NOMO-1 treated with dmso at 0.1 percent for 144 hours (cell line): ENCODE measurements at regions not wholly inside any gene's neighbourhood (a gene's known extent, or its start where the extent isn't known, plus 50 kb on each side); places are given as distances from the start of the nearest gene placed in this dataset.
"Not testable (repeated sequence)": the region's sequence is repeated elsewhere in the genome, so short reads cannot be mapped to it uniquely, and the experiment has no call there.

Experiments used
- DNase-seq: peaks from one replicate; lab custom pipeline; 2025; ENCODE audit not compliant: unreplicated experiment; lab: John Stamatoyannopoulos, UW

DNA sequence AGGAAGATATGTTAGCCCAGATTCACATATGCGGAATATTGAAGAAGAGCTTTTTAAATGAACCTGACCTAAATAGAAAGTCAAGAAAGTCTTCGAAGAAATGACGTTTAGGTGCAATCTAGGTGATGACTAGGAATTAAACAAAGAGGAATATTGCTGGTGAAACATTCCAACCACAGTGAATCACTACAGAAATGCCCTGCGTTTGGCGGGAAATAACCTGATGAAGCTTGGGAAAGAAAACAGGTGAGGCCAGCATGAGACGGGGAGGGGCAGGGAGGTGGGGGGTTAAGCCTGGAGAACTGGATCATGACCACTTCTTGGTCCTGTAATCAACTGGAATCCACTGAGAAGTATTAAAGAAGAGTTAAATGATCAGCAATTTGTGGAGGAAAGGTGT lies 299.4 kb upstream of the VSTM2A start:
- DNase-seq, result no peak

DNA sequence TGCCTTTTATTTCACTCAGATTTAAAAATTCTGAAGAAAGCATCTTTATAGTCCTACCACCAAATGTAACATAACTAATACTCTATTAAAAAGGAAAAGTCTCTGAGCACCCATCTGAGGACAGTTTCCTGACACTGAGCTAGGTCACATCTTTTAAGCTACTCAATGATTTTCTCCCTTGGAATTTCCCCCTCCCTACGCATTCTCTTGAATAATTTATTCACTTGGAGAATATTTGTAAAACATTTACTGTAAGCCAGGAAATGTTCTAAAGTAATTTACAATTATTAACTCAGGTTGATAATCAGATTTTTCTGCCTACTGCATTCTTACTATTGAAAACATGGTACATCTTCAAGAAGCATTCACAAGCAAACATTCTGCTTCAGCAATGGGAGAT lies 297.2 kb upstream of the VSTM2A start:
- no peak for DNase-seq

DNA sequence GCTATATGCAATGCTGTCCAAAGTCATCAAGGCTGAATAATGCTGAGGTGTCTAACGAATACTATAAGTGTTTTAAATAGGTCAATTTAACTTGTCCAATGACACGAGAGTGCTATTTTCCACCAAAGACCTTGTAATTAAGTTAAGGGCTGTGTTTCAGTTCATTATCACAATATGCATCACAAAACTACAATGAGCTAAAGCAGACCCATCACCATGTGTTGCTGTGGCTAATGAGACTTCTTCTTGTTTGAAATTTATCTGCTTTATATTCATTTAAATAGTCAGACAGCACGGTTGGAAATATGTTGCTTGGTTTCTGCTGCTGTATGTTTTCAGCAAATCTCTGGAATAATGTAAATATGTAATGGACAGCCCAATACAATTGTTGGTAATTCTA lies 292.5 kb upstream of the VSTM2A start:
- no peak for DNase-seq

DNA sequence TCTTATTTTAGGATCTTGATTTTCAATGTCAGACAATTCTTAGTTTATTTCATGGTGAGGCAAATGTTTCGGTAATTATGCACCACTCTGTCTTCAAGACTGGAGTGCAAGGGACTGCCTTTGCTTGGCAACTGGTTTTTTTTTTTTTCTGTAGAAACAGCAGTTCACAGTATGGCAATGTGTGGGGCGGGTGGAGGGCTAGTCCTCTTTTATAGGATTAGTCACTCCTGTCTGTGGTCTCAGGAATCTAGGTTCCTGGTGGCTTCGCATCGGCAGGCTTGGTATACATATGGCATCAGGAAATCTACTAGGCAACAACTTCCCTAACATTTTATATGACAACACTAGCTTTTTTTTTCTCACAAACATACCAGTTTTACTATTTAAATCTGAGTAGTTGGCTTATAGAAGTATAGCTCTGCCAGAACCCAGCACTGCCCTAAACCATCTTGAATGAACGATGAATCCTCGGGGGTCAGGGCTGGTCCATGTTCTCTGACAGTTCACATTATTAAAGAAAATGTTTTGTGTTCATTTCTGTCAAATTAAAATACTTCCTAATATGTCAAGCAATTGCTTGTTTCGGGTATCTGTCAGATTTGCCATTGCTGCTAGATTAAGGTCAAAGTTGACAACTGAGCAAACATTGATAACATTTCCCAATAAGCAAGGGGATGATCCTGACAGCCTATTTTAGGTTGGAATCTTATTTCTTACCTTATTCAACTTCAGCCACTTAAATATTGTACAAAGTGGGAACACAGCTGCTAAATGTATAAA lies 289.7 kb upstream of the VSTM2A start:
- DNase-seq, result no peak

DNA sequence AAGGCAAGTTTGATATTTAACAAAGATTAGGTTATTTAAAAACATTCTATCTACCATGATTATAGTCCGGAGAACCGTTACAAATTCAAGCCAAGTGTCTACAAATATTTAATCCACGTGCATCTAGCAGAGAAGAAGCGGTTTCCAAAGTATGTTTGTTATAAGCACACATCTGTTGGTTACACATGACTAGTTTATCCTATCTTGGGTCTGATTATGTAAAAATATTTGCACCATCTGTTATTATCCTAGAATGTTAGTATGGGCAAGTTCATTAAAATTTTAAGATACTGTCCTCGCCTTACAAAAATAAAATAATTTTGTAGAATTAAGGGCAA lies 289.2 kb upstream of the VSTM2A start:
- DNase-seq, result no peak

DNA sequence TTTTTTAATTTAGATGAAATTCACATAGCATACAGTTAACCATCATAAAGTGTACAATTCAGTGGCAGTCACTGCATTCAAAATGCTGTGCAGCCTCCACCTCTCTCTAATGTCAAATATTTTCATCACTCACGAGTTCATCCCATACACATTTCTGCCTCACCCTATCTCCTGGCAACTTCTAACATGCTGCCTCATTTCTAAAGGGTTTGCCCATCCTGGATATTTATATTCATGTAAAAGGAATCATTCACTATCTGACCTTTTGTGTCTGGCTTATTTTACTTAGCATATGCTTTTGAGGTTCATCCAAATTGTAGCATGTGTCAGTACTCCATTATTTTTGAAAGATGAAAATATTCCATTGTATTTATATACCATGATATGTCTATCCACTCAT lies 286.9 kb upstream of the VSTM2A start:
- DNase-seq, result no peak

DNA sequence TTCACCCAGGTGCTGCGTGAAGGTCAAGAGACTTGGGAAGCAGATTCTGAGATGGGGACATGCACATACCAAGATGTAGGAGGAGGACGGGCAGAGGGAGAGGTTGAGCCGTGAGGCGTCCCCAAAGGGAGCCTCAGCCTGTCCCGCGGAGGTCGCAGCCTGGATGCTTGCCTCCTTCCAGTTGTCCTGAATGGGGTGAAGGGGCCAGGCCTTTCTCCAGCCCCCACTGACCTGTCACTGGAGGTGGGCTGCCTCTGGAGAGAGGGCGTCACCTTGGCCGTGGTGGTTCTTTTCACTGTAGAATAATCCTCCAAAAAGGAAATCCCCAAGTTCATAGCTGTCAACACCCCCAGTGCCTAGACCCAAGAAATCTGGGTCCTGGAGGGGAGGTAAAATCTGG lies 283.0 kb upstream of the VSTM2A start:
- no peak for DNase-seq

DNA sequence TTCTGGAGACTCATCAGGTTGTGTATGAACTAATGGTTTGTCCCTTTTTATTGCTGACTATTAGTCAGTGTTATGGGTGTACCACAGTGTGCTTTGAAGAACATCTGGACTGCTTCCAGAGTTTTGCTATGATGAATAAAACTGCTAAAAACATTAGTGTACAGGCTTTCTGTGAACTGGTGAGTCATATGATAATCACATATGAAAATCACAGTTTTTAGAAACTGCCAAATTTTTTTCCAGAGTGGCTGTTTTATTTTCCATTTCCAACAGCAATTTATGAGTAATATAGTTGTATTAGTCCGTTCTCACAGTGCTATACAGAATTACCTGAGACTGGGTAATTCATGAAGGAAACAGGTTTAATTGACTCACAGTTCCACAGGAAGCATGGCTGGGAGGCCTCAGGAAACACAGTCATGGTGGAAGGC lies 281.2 kb upstream of the VSTM2A start:
- no peak for DNase-seq

DNA sequence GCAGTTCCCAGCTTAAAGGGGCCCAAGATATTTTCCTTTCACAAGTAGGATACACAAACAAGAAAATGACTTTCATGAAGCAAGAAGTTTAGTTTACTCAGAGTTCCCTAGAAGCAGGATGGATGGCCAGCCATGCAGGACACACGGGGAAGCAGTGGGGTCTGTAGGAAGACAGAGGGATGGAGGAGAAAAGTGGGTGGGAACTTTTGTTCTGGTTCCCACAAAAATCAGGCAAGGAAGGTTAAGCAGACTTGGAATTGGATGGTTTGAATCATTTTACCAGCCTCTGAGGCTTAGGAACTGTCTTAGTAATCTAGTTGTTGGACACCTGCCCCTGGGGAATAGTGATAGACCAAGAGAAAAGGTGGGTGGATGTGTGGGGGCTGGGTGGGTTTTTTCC lies 263.3 kb upstream of the VSTM2A start:
- DNase-seq, result no peak

DNA sequence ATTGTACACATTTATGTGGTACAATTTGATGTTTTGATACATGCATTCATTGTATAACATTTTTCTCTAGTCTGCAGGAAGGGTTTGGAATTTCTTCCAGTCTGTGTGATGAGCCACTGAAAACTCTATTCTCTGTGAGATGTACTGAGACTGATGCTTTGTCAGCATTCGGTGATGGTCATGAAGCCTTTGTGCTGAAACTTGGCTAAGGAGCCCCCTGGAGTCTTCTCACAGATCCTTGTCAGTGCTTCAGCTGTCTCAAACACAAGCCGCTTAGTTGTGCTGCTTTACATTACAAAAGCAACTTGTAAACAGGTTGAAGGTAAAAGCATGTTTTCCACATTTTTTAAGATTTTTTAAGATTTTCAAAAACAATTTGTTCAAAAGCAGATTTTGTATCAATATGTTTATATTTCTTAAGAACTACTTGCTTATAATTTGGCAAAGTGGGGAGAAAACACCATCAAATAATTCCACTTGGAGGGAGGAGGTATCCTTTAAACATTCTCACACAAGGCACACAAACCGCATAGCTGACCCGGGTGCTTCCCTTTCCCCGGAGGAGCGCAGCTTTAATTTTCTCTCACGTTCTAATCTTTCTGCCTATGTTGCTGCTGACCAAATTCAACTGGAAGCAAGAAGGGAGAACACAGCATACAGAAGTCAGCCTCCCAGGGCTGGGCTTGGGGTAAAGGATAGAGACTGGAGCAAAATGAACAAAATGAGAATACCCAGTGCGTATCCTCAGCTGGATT lies 249.8 kb upstream of the VSTM2A start:
- DNase-seq, result no peak

DNA sequence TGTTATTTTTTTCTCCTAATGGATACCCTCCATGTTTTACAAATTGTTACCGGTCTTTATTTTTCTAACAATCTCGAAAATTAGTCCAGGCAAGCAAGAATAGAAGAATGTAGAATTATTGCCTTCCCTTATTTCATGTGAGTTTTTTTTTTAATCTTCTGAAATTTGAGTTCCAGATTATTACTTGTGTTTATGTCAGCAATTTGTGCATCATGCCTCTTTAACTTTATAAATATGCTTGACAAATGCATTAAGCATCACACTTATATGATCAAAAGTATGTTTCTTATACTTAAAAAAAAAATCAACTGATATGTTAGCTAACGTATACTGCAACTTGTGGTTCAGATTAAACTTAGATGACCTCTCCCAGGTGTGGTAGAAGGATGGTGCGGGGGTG lies 242.7 kb upstream of the VSTM2A start:
- no peak for DNase-seq

DNA sequence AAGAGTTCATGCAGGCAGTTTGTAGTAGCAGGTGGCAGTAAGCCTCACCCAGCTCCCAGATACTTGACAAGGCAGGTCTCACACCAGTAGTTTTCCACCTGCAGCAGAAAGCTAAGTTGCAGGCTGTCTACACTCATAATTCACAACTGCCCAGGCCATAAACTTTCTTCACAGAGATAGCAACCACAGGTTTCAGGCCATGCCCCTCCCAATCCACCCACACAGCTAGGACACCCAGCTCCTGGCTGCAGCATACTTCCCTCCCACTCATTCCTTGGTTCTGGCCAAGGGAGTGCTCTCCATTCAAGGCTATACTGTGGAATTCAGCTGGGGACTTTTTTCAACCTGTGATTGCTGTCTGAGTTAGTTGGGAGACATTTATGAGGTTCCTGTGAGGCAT lies 226.2 kb upstream of the VSTM2A start:
- not testable (repeated sequence) for DNase-seq

DNA sequence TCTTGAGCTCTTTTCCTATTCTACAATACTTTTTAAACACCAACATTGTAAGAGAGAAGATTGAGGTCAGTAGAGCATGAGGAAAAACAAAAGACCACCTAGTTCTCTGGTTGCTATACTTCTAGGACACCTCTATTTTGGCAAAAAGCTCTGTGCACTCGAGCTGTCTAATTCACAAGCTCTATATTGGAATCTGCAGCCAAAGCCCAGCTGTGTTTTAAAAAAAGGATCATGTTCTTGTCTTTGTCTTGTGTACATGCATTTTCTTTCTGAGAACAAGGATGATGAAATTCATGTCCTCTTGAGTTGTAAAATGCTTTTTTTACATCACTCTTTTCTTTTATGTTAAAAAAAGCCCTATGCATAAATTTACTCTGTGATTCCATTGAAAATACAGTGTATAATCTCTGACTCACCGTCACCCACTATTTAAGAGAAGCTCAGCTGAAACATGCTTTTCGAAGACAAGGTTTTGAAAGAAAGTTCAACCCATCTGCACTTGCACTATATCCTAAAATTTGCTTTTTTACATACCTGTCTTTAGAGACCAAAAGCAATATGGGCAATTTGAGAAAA lies 215.5 kb upstream of the VSTM2A start:
- DNase-seq, result no peak

DNA sequence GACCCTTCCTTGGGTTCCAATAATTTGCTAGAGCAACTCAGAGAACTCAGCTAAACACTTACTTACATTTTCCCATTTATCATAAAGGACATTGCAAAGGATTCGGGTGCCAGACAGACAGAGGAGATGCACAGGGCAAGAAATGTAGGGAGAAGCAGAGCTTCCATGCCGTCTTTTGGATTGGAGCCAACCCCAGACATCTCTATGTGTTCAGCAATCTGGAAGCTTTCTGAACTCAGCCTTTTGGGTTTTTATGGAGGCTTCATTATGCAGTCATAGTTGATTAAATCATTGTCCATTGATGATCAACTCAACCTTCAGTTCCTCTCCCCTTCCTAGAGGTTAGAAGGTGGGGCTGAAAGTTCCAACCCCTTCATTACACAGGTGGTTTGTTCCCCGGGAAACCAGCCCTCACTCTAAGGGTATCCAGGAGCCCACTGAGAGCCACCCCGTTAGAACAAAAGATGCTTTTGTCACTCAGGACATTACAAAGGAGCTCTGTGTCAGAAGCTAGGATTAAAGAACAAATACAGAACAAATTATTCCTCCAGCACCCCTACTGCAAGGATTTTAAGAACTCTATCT lies 211.9 kb upstream of the VSTM2A start:
- no peak for DNase-seq

DNA sequence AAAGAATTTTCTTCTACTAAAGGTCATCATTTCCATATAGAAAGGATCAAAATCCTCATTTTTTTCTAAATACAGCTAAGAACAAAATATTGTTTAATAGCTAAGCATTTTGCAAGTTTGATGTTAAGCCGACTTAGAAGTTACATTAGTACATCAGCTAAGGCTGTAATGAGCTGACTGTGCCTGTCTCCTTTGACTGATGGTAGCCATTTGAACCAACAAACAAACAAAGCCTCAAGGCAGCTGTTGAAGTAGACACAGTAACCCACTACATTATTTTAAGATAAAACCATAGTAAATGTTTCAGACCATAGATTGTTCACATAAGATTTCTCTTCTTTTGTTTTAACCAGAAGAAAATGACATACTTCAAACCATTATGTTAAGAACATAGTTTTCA lies 210.9 kb upstream of the VSTM2A start:
- DNase-seq, result no peak

DNA sequence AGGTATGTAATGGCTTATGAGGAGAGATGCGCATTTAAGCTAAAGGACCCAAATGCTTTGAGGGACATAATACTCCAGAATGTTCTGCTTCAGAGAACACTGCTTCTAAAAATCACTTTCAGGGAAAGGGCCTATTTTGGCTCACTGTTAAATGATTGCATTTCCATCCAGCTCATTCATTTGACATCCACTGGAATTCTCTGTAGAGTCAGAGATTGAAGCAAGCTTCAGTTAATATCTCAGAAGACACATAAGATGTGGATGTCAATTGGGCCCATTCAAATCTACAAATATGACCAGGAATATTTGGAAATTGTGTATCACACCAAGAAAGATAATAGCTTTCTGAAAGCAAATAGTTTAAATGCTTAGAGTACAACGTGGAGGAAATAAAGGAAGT lies 209.9 kb upstream of the VSTM2A start:
- no peak for DNase-seq

DNA sequence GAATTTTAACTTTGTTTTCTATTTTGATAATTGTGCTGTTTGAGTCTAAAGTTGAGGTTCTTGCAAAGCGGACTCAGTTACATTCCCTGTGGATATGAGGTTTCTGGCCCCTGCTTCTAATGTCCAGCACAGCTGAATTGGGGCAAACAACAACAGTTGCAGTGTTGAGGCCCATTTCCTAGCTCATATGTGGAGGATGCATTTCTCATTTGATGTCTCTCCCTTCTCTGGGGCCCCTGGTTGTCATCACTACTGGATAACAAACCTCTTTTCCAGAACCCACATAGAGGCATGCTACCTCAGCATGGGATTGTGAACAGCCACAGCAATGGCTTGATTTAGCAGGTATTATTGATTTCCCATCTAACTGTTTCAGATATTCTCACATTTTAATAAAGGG lies 208.2 kb upstream of the VSTM2A start:
- no peak for DNase-seq

DNA sequence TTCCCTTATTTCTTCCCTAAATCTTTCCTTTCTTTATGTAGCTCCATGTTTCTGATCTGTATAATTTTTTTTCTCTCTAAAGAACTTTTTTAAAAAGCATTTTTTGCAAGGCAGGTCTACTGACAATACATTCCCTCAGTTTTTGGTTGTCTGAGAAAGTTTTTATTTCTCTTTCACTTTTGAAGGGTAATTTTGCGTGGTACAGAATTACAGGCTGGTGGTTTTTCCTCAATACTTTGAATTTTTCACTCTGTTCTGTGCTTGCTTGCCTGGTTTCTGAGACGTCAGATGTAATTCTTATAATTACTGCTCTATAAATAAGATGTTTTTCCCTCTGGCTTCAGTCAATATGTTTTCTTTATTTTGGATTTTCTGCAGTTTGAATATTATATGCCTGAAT lies 205.4 kb upstream of the VSTM2A start:
- DNase-seq, result no peak

DNA sequence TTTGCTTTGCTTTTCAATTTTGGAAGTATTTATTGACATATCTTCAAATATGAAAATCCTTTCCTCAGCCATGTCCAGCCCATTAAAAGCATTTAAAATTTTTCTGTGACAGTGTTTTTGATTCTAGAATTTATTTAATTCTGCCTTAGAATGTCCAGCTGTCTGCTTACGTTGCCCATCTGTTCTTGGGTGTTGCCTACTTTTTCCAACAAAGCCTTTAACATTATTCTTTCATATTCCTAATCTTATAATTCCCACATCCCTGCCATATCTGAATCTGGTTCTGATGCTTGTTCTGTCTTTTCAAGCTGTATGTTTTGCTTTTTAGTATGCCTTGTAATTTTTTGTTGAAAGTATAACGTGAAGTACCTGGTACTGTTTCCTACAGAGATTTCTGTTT lies 204.7 kb upstream of the VSTM2A start:
- no peak for DNase-seq

DNA sequence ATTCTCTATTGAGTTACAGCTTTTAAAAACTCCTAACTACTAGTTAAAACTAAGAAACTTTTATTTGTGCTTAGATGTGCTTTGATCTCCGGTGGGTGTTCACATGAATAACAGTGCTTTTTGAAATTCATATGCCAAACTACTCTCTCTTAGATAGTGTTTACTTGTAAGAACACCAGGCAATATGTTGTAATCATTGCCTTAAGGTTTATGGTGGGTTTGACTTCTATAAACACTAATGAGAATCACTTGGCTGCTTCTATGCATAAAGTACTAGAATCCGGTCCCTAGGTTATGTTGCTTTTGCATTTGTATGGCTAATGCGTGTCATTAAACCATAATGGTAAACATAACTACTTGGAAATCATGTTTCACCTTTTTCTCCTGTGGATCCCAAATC lies 203.9 kb upstream of the VSTM2A start:
- DNase-seq, result no peak

DNA sequence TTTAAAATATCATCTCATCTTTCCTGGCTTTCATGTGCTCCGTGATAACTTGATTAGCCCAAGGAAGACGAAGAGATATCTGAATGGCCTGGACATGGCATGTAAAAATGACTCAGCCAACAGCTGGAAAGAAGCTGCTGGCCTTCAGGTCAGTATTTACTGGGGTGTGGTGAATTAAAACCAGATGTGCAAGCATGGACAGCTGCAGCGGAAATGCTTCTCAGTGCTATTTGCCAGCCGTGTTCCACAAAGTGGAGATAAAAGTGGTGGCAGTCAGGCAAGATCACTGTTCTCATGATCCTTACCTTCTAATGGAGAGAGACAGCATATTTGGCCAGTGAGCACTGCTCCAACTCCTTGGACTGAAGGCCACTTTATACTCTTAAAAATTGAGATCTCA lies 203.1 kb upstream of the VSTM2A start:
- no peak for DNase-seq

DNA sequence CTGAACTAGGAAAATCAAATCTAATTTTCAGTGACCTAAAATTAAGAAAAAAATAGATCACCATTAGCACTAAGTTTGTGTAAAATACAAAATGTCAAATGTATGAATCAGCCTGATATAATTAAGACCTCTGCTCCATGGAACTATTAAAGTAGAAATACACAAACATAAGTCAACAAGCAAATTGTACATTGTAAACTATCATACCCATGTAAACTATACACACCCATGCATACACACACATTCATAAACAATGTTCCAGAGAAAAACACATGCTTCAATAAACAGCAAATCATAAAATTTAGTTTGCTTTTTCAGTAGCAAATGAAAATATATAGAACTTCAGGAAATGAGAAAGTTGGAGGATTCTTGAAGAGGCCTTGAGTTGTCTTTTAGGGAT lies 199.7 kb upstream of the VSTM2A start:
- DNase-seq, result no peak
